CD4-positive, alpha-beta T cell (primary cell): ENCODE measurements at regions not wholly inside any gene's neighbourhood (a gene's known extent, or its start where the extent isn't known, plus 50 kb on each side); places are given as distances from the start of the nearest gene placed in this dataset.

Experiments used
- ATAC-seq: fragments of 200-7000 bp; cut with Tn5 transposase; one replicate; pipeline ENCODE4 v1.10.0; 2022; ENCODE audit warnings: mild to moderate bottlenecking; ENCODE audit not compliant: poor library complexity
- CTCF ChIA-PET: fragments of 350-600 bp; sonication (Branson Sonifier 250); formaldehyde crosslinking; loops from one replicate; lab custom pipeline; 2021; ENCODE audit warnings: antibody characterized with exemption, inconsistent platforms; lab: Charles Lee
- POLR2A ChIA-PET: fragments of 350-600 bp; sonication (Branson Sonifier 250); formaldehyde crosslinking; loops from one replicate; lab custom pipeline; 2021; ENCODE audit warnings: antibody characterized with exemption, inconsistent platforms; lab: Charles Lee
- DNase-seq, 14 experiments: peaks; one replicate each; pipeline ENCODE4 v3.0.0-alpha.2; 2013 to 2020; ENCODE audit warnings: mixed read lengths in 2 of 14
- H3K27ac ChIP-seq, 2 donors: one replicate each; pipeline versions ENCODE4 v1.5.1 to v1.7.0; 2013; ENCODE audit warnings: low read length in 2 of 2, low read depth in 1 of 2, mild to moderate bottlenecking in 1 of 2
- H3K27me3 ChIP-seq, 2 experiments: 1 replicate in 1 of 2; 2 replicates in 1 of 2; pipeline versions ENCODE4 v1.6.1 to v1.7.0; 2013; ENCODE audit warnings: low read length in 2 of 2, control low read depth in 1 of 2, mild to moderate bottlenecking in 1 of 2, moderate library complexity in 1 of 2; ENCODE audit not compliant: insufficient read depth in 2 of 2, control insufficient read depth in 1 of 2
- H3K36me3 ChIP-seq: one replicate; pipeline ENCODE4 v1.6.1; 2013; ENCODE audit warnings: low read length, control low read depth; ENCODE audit not compliant: insufficient read depth
- H3K4me1 ChIP-seq: one replicate; pipeline ENCODE4 v1.6.1; 2013; ENCODE audit warnings: low read length, control low read depth; ENCODE audit not compliant: insufficient read depth
- H3K4me3 ChIP-seq: one replicate; pipeline ENCODE4 v1.5.1; 2013; ENCODE audit warnings: mild to moderate bottlenecking, low read length, moderate library complexity
- H3K9me3 ChIP-seq, 2 experiments: 1 replicate in 1 of 2; 2 replicates in 1 of 2; pipeline versions ENCODE4 v1.6.1 to v1.7.0; 2013; ENCODE audit warnings: low read length in 2 of 2, mild to moderate bottlenecking in 2 of 2, control low read depth in 1 of 2, moderate library complexity in 1 of 2; ENCODE audit not compliant: control insufficient read depth in 1 of 2, insufficient read depth in 1 of 2
- H3K27ac Mint-ChIP-seq: one replicate; pipeline ENCODE4 v1.8.0; 2020; ENCODE audit warnings: mixed read lengths
- H3K27me3 Mint-ChIP-seq: one replicate; pipeline ENCODE4 v1.8.0; 2021; ENCODE audit warnings: mixed read lengths
- H3K36me3 Mint-ChIP-seq: one replicate; pipeline ENCODE4 v1.8.0; 2021; ENCODE audit warnings: low read depth, mixed read lengths
- H3K4me1 Mint-ChIP-seq: one replicate; pipeline ENCODE4 v1.8.0; 2021; ENCODE audit warnings: low read depth, mixed read lengths
- H3K4me3 Mint-ChIP-seq: one replicate; pipeline ENCODE4 v1.8.0; 2020; ENCODE audit warnings: mild to moderate bottlenecking, mixed read lengths
- H3K9me3 Mint-ChIP-seq: one replicate; pipeline ENCODE4 v1.8.0; 2020; ENCODE audit warnings: mixed read lengths
- CTCF ChIP-seq: fragments of 200-600 bp; IDR thresholded peaks from one replicate; pipeline ENCODE4 v1.8.0; 2022; ENCODE audit warnings: antibody characterized with exemption, mild to moderate bottlenecking
- intact Hi-C, 2 experiments: fragments of 100-400 bp; cut with DNase I in 1 of 2; cut with micrococcal nuclease in 1 of 2; formaldehyde crosslinking; loops; one replicate each; pipeline versions ENCODE4 v1.15.1 to v1.9.0; 2023 to 2025; cut with DNase I, micrococcal nuclease

- peaks cover 0 to 8% of the 10 kb centered on the region in 2 experiments for H3K9me3 ChIP-seq
Observed at GRCh38 chr10:31739146-31739545, 189.5 kb downstream of the ARHGAP12 start.

GRCh38 chr10:31731711-31732110, 196.9 kb downstream of the ARHGAP12 start:
- no peaks in the 10 kb centered on the region for H3K36me3 ChIP-seq
- Mint-ChIP-seq H3K4me3 (no peak overlapping the region), H3K36me3 (no peaks in the 10 kb centered on the region), H3K9me3 (peaks cover 2% of the 10 kb centered on the region), H3K4me1 (no peaks in the 10 kb centered on the region), H3K27me3 (peaks cover 29% of the 10 kb centered on the region), H3K27ac (no peak overlapping the region)
- H3K4me1 ChIP-seq: no peaks in the 10 kb centered on the region
- TF ChIP-seq CTCF: no peak
- POLR2A ChIA-PET: no interaction called here
- intact Hi-C loops: no loop called here
- ATAC-seq (no peak), DNase-seq (no peak)
- CTCF ChIA-PET: no interaction called here
- no peak overlapping the region for H3K27ac ChIP-seq
- peaks cover 0 to 6% of the 10 kb centered on the region in 2 experiments for H3K27me3 ChIP-seq
- H3K4me3 ChIP-seq: no peak overlapping the region
- H3K9me3 ChIP-seq: peaks cover 0 to 8% of the 10 kb centered on the region in 2 experiments

More at GRCh38 chr10:31739146-31739545, 189.5 kb downstream of the ARHGAP12 start:
- POLR2A ChIA-PET: no interaction called here
- Histone ChIP-seq H3K36me3 (no peaks in the 10 kb centered on the region), H3K27ac (no peak overlapping the region), H3K4me1 (no peaks in the 10 kb centered on the region), H3K27me3 (no peaks in the 10 kb centered on the region), H3K4me3 (no peak overlapping the region)
- no peak for TF ChIP-seq CTCF
- no peaks in the 10 kb centered on the region for H3K4me1 Mint-ChIP-seq
- H3K27ac Mint-ChIP-seq: no peak overlapping the region
- intact Hi-C loops: no loop called here
- H3K36me3 Mint-ChIP-seq: no peaks in the 10 kb centered on the region
- no peak overlapping the region for H3K4me3 Mint-ChIP-seq
- H3K27me3 Mint-ChIP-seq: no peaks in the 10 kb centered on the region
- CTCF ChIA-PET: no interaction called here
- no peak for ATAC-seq
- no peak for DNase-seq
- peaks cover 4% of the 10 kb centered on the region for H3K9me3 Mint-ChIP-seq

- Histone ChIP-seq H3K9me3 (no peaks in the 10 kb centered on the region), H3K36me3 (no peaks in the 10 kb centered on the region), H3K4me3 (no peak overlapping the region), H3K4me1 (no peaks in the 10 kb centered on the region), H3K27ac (no peak overlapping the region), H3K27me3 (peaks cover 0 to 6% of the 10 kb centered on the region in 2 experiments)
- DNase-seq: no peak
- ATAC-seq: no peak
- Mint-ChIP-seq H3K9me3 (peaks cover 2% of the 10 kb centered on the region), H3K4me1 (no peaks in the 10 kb centered on the region), H3K4me3 (no peak overlapping the region), H3K27me3 (peaks cover 29% of the 10 kb centered on the region), H3K36me3 (no peaks in the 10 kb centered on the region), H3K27ac (no peak overlapping the region)
- no peak for TF ChIP-seq CTCF
- ChIA-PET POLR2A (no interaction called here), CTCF (no interaction called here)
- intact Hi-C loops: no loop called here
Observed at GRCh38 chr10:31730776-31731175, 197.9 kb downstream of the ARHGAP12 start.
